ENCODE measurements at regions not wholly inside any gene's neighbourhood (a gene's known extent, or its start where the extent isn't known, plus 50 kb on each side); places are given as distances from the start of the nearest gene placed in this dataset.

DNA sequence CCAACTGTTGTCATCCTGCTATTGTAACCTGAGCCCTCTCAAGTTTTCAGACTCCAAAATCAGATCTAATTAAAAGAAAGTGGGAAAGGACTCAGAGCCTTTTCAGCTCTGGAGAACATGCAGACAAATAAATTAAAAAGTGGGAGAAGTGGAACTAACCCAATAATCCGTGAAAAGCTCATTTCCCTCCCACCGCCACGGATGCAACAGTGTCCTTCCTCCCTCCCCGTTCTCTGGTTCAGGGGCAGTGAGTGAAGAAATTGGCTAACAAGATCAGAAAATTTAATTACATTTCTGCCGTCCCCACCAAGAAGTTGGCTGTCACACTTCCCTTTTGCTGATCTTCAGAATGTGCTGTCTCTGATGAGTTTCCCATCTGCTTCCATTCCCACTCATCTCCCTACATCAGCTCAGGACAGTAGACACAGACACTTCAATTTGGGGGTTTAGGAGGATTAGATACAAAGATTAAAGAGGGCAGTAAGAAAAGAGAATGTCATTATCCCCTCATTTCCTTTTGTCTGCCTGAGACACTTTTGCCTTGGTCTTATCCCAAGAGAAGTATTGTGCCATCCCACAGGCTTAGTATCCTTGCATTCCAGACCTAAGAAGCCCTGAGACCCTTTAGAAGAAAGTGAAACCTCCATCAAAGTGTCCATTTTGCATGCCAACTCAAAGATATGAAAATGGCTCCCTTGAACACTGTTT is 335.7 kb upstream of the PPP2R3A start:
- TF ChIP-seq, protein P1, sequence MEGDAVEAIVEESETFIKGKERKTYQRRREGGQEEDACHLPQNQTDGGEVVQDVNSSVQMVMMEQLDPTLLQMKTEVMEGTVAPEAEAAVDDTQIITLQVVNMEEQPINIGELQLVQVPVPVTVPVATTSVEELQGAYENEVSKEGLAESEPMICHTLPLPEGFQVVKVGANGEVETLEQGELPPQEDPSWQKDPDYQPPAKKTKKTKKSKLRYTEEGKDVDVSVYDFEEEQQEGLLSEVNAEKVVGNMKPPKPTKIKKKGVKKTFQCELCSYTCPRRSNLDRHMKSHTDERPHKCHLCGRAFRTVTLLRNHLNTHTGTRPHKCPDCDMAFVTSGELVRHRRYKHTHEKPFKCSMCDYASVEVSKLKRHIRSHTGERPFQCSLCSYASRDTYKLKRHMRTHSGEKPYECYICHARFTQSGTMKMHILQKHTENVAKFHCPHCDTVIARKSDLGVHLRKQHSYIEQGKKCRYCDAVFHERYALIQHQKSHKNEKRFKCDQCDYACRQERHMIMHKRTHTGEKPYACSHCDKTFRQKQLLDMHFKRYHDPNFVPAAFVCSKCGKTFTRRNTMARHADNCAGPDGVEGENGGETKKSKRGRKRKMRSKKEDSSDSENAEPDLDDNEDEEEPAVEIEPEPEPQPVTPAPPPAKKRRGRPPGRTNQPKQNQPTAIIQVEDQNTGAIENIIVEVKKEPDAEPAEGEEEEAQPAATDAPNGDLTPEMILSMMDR (IDR thresholded peaks at IDR 0.05 in 8 of 11, conservative IDR thresholded peaks at IDR 0.05 in 3 of 11), result no peak
- TF ChIP-seq POLR2A (IDR thresholded peaks at IDR 0.05) (no peak), POLR2AphosphoS5 (IDR thresholded peaks at IDR 0.05) (no peak)

Data from spleen (tissue), 7 donors.